Mucosa of descending colon (tissue), 3 donors: ENCODE measurements at regions not wholly inside any gene's neighbourhood (a gene's known extent, or its start where the extent isn't known, plus 50 kb on each side); places are given as distances from the start of the nearest gene placed in this dataset.

Experiments used
- ATAC-seq: fragments of 200-7000 bp; cut with Tn5 transposase; one replicate; pipeline ENCODE4 v1.9.1; 2020; ENCODE audit warnings: mild to moderate bottlenecking, moderate library complexity
- DNase-seq, 3 donors: peaks; one replicate each; pipeline ENCODE4 v3.0.0-alpha.2; 2020
- H3K36me3 ChIP-seq: fragments of 200-600 bp; one replicate; pipeline ENCODE4 v1.8.0; 2021; ENCODE audit warnings: low read depth, mild to moderate bottlenecking
- H3K4me1 ChIP-seq: fragments of 200-600 bp; one replicate; pipeline ENCODE4 v1.8.0; 2021; ENCODE audit warnings: low read depth, mild to moderate bottlenecking
- H3K4me3 ChIP-seq: fragments of 200-600 bp; one replicate; pipeline ENCODE4 v1.8.0; 2021; ENCODE audit warnings: mild to moderate bottlenecking
- H3K9me3 ChIP-seq: fragments of 200-600 bp; one replicate; pipeline ENCODE4 v1.8.0; 2021; ENCODE audit warnings: mild to moderate bottlenecking
- CTCF ChIP-seq: fragments of 200-600 bp; IDR thresholded peaks from one replicate; pipeline ENCODE4 v1.8.0; 2022; ENCODE audit warnings: antibody characterized with exemption, mild to moderate bottlenecking
- intact Hi-C, 2 donors: fragments of 100-400 bp; cut with DNase I in 1 of 2; cut with micrococcal nuclease in 1 of 2; formaldehyde crosslinking; loops; one replicate each; pipeline versions ENCODE4 v1.11.0 to v1.11.1; 2022; cut with DNase I, micrococcal nuclease
- donor health status: DM: no; HTN: no; CAD: no; lungs with moderate emphysema.
- donor health status: DM: no; HTN: no; CAD: no.
- donor health status: DM: no; HTN: yes; CAD: no.

- H3K4me3 ChIP-seq = no peak overlapping the region
- intact Hi-C loops = no loop called here
Observed at GRCh38 chr4:44019721-44020120, 428.9 kb downstream of the KCTD8 start.

GRCh38 chr4:44025376-44026020, 423.1 kb downstream of the KCTD8 start:
- H3K36me3 ChIP-seq = no peaks in the 10 kb centered on the region
- no peak for TF ChIP-seq CTCF
- intact Hi-C loops = no loop called here
- H3K9me3 ChIP-seq = peaks cover 24% of the 10 kb centered on the region
- ATAC-seq (no peak), DNase-seq (no peak)
- H3K4me1 ChIP-seq = no peaks in the 10 kb centered on the region
- no peak overlapping the region for H3K4me3 ChIP-seq

More at GRCh38 chr4:44019721-44020120, 428.9 kb downstream of the KCTD8 start:
- DNase-seq (no peak), ATAC-seq (no peak)
- no peak for TF ChIP-seq CTCF
- Histone ChIP-seq H3K9me3 (peaks cover 25% of the 10 kb centered on the region), H3K36me3 (no peaks in the 10 kb centered on the region), H3K4me1 (no peaks in the 10 kb centered on the region)

- no peak for DNase-seq
- TF ChIP-seq CTCF = no peak
- Histone ChIP-seq H3K9me3 (peaks cover 31% of the 10 kb centered on the region), H3K36me3 (no peaks in the 10 kb centered on the region), H3K4me3 (no peak overlapping the region), H3K4me1 (no peaks in the 10 kb centered on the region)
- no peak for ATAC-seq
- intact Hi-C loops = no loop called here
Observed at GRCh38 chr4:44038811-44039210, 409.8 kb downstream of the KCTD8 start.

- no peak overlapping the region for H3K4me3 ChIP-seq
- no peak for ATAC-seq
- H3K36me3 ChIP-seq = no peaks in the 10 kb centered on the region
Observed at GRCh38 chr4:44046491-44046890, 402.1 kb downstream of the KCTD8 start.

GRCh38 chr4:44056721-44057151, 391.9 kb downstream of the KCTD8 start:
- no peak for ATAC-seq

More at GRCh38 chr4:44046491-44046890, 402.1 kb downstream of the KCTD8 start:
- H3K9me3 ChIP-seq = peaks cover 14% of the 10 kb centered on the region
- TF ChIP-seq CTCF = no peak
- DNase-seq = no peak
- intact Hi-C loops = no loop called here
- H3K4me1 ChIP-seq = no peaks in the 10 kb centered on the region

More at GRCh38 chr4:44056721-44057151, 391.9 kb downstream of the KCTD8 start:
- H3K4me1 ChIP-seq = no peaks in the 10 kb centered on the region
- no peak for TF ChIP-seq CTCF
- intact Hi-C loops = no loop called here
- peaks cover 30% of the 10 kb centered on the region for H3K9me3 ChIP-seq
- H3K36me3 ChIP-seq = no peaks in the 10 kb centered on the region
- H3K4me3 ChIP-seq = no peak overlapping the region
- no peak for DNase-seq
